ENCODE measurements at regions not wholly inside any gene's neighbourhood (a gene's known extent, or its start where the extent isn't known, plus 50 kb on each side); places are given as distances from the start of the nearest gene placed in this dataset.

DNA sequence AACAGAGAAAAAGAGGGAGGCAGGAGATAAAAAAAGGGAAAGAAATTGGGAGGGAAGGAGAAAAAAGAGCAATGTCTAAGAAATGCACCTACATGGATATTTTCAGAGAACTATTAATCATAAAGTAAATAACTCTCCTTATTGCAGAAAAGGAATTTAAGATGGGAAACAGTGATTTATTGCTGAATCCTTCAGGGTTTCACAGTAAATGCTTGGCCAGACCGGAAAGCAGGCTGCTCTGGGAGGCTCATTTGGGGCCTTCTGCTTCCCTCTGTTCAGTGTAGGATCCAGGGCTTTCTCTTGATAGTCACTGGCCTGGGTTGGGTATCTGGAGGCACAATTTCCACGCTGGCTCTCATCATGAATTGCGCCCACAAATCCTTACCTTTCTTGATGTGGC is 324.3 kb upstream of the SORL1-AS1 start:
- DNase-seq, result peak; percentile 0

DNA sequence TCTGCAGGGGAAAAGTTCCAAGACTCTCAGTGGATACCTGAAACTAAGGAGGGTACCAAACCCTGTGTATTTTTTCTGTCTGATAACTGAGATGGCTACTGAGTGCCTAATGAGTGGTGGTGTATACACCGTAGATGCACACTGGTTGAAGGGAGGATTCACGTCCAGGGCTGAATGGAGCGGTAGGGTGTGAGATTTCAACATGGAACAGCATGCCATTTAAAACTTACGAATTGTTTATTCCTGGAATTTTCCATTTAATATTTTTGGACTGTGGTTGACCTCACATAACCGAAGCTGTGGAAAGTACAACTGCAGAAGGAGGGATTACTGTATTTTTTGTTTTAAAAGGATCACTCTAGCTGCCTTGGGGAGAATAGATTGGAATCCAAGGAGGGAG is 322.5 kb upstream of the SORL1-AS1 start:
- no peak for DNase-seq

DNA sequence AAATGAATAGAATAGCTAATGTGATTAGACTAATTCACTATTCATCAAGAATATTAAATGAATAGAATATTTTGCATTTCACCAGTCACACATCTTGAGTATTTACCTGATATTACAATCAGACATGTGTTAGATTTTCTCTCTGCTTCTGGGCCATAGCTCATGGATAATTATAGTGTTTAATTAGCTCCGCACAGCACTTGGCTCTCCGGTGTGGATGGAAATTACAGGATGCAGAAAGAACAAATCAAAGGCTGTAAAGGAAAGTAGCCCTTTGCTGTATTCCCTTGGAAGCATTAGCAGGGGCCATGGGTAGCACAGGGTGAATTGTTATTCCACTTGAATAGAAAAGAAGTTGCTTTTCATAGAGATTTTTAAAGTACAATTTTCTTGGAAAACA is 320.3 kb upstream of the SORL1-AS1 start:
- no peak for DNase-seq

DNA sequence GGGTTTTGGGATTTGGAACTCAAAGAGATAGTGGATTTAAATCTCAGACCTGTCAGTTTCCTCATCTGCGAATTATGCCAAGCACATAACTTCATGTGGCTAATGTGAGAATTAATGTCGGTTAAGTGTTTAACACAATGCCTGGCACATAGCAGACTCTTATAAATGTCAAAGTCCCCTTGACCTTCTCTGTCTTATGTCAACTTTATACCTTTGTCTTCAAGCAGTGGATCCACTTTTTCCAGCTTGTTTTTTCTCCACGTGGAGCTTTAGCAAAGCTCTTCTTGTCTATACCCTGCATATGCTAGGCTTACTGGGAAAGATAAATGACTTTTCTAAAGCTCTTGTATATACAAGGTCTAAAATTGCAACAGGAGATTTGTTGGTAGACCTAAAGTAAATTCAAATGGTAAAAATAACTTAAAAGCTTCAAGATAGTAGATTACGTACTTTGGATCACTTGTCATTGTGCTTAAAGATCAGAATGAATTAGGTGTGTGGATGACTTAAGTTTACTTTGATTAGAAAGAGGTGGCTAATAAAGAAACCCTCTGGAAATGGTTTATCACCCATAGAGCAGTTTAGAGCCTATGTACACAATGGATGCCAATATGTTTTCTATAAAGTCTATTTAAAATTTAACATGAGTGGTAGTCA is 318.3 kb upstream of the SORL1-AS1 start:
- DNase-seq, result no peak

DNA sequence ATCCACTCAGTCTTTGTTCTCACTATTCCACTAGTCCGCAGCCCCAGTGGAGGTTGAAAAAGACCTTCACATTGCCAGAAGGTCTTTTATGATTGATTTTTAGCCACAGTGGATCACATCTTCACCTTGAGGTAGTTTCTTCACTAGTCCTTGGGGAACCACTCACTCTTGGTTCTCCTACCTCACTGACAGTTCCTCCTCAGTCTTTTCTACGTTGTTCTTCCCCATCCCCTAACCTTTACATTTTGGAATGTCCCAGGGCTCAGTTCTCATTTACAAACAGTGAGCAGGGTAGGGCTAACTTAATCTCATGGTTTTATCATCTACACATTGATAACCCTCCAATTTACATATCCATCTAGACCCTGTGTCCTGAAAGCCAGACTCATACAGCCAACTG is 316.4 kb upstream of the SORL1-AS1 start:
- DNase-seq, result no peak

DNA sequence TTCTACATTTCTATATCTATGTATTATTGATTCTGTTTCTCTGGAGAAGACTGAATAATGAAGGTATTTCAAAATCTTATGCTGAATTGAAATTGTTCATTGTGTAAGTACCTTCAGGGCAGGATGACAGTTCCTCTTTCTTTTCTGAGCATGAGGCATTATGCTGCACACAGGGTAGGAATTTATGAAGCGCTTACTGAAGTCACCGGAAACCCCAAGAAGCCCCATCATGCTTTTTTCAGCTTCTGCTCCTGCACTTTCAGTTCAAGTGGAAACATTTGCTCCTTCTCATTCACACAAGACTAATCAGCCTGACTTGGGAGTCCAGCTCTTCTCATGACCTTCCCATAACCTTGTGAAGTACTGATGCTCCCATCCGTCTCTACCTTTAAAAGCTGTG is 314.7 kb upstream of the SORL1-AS1 start:
- peak; percentile 0 for DNase-seq

DNA sequence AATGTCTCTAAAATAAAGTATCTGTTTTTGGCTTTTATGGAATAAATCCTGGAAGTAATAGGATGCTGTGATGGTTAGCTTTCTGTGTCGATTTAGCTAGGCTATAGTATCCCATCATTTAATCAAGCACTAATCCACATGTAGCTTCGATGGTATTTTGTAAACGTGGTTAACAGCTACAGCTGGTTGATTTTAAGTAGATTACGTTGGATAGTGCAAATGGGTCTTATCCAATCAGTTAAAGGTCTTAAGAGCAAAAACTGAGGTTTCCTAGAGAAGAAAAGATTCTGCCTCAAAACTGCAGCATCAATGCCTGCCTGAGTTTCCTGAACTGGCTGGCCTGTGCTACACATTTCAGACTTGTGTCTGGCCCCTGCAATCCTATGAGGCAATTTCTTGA is 314.2 kb upstream of the SORL1-AS1 start:
- DNase-seq, result no peak

DNA sequence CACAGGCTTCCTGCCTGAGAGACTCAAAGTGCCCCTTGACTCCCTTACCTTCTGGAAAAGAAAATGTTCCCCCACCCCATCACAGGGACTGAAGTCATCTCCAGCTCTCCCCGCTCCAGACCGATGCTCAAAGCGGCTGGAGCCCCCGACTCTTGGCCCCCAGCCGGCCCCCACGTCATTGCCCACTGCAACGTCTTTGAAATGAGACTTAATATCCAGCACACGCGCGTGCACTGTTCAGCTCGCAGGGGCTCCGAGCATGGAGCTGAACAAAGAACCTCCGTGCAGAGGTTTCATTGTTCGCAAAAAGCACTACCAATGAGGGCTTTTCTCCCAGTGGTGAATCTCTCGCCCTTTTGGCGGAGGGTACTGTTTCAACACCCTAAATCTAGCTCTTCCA is 313.4 kb upstream of the SORL1-AS1 start:
- no peak for DNase-seq

DNA sequence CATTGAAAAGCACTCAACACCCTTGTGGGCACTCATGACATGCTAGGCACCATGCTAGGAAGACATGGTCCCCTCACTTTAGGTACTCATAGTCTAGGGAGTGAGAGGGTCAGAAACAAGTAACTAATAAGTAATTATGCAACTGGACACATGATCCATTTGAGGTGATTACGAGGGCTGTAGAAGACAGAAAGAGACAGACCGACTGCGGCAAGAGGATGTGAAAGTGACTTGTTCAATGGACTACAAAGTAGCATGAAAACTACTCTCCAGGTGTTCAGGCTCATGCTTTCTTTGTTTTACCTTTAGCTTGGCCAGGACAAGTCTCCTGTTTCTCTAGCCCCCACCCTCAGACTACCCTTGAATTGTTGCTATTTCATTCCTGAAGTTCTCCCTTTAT is 310.8 kb upstream of the SORL1-AS1 start:
- no peak for DNase-seq

DNA sequence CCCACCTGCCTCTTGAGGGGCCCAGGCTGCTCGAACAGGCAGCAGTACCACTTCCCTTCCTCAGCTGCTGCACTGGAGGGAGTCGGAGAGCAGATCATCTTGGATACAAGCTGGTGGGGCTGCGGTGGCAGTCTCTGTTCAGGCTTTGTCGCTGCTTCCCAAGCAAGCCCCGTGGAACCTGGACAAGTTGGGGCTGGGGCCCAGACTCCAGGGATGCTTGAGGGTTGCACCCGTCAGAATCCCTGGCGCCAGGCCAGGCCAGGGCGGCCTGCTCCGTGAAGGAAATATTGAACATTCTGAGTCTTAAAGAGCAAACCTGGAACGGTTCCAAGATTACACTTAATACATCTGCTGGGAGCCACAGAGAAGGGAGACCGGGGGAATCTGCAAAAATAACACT is 310.1 kb upstream of the SORL1-AS1 start:
- no peak for DNase-seq

DNA sequence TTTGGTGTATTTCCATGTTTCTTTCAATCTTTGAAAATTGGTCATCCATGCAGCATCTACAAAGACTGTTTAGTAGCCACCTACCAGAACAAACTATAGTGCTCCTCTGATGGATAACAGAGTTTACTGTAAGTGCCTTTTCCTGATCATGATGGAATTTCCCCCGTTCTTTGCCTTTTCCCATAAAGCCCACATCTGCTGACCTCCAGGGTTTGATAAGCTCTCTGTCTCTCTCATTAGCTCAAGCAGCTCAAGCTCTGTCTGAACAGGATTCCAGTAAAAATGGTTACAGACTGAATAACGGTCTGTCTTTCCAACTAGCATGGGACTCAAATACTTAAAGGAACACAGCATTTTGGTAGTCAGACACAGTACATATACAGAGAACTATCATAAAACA is 308.4 kb upstream of the SORL1-AS1 start:
- no peak for DNase-seq

DNA sequence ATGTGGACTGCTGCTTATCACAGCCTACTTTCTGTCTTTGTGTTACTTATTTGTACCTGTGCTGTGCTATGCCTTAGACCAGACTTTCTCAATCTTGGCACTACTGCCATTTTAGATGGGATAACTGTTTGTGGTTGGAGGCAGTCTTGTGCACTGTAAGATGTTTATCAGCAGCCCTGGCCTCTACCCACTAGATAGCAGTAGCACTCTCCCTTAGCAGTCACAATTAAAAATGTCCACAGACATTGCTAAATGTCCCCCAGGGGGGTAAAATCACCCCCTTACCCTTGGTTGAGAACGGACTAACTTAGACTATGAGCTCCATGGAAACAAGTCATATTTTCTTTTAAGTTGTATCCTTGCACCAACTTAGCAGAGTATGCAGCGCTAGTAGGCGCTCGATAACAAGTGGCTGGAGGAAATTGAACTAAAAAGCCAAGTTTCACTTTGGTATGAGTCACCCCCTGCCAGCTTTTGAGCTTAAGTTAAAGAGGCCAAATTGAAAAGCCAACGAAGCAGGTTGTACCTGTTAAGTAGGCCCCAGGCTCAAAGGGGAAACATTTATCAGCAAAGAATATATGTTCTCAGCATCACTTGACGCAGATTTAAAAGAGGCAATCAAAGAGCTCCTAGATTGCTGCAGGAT is 304.8 kb upstream of the SORL1-AS1 start:
- DNase-seq, result no peak

DNA sequence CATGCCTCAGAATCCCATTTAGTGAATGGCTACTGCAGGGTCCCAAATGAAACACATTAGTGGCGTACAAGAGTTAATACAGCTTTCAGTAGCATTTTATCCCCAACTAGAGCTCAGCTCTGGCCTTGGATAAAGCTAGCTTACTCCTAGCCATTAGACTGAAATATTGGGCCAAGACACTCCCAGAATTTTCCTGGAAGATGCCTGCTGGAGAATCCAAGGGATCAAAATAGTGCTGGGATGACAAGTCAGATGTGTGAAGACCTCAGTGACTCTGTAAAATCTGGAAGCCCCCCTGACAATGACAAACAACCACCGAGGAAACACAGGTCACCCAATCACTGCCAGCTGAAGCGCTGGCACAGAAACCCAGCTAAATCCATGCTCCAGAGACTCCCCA is 303.1 kb upstream of the SORL1-AS1 start:
- DNase-seq, result no peak

DNA sequence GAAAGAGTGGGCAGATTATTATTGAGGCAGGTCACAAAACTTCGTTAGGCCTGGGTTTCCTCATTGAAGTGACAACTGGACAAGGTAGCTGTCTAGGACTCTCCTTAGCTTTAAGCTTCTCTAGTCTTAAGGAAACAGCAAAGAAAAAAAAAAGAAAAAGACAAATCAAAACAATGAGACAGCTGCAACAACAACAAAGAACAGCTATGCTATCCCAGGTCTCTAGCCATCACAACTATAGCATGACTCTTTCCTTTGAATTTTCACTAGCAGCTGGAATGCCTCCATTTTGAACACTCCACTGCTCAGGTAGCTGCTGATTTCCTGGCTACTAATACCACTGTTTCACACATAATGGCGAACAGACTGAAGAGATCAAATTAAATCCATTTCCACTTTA is 302.4 kb upstream of the SORL1-AS1 start:
- no peak for DNase-seq

DNA sequence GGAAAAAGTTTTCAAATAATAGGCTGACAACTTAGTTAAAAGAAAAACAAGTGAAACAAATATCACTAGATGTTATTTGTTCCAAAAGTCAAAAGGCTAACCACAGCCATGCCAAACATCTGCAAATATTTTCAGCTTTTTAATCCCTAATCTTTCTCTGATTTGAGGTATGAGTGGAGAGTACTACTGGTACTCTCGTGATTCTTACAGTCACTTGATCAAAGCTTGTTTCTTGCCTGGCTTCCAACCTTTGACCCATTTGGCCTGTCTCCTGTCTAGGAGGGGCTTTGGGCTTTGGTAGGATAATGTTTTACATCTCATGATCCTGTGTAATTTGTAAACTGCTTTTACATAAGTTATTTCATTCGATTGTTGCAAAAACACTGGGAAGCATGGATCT is 301.8 kb upstream of the SORL1-AS1 start:
- DNase-seq, result no peak

DNA sequence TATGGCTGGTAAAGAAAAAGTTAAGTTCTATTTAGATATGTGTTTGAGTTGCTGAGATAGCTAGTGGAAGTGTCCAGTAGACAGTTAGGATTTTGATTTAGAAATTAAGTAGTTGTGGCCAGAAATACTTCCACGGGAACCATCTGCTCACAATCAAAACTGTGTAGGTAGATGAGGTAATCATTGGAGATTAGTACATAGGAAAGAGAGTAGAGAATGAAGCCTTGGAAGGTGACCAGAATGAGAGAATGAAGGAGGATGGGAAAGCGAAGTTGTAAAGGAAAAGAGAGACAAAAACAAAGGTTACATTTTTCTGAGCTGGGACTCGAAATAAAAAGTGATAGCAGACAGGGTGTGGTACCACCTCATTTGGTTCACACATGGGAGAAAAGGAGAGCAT is 296.9 kb upstream of the SORL1-AS1 start:
- no peak for DNase-seq

DNA sequence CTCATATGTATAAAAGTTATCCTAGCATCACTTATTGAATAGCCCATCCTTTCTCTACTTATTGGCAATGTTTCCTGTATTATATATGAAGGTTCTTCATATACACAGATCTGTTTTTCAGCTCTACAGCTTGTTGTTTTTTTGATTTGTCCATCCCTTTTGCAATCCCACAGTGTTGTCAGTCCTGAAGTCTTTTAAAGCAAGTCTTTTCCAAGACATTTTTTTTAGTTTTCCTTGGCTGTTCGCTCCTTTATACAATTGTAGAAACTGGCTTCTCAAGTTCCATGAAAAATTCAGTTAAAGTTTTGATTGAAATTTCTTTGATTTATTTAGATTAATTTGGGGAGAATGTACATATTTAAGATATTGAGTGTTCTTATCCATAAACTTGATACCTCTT is 295.3 kb upstream of the SORL1-AS1 start:
- DNase-seq, result no peak

DNA sequence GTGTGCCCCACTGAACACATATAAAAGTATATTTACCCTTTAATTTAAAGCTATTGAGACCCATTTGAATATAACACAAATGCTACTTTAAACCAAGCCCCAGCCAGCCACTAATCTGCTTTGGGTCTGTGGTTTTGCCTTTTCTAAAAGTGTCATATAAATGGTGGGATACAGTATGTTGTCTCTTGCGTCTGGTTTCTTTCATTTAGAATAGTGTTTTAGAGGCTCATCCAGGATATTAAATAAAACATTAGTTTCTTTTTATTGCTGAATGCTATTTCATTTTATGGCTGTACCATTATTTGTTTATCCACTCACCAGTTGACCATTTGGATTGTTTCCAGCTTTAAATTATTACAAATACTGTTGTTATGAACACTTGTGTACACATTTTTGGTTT is 290.5 kb upstream of the SORL1-AS1 start:
- DNase-seq, result no peak

DNA sequence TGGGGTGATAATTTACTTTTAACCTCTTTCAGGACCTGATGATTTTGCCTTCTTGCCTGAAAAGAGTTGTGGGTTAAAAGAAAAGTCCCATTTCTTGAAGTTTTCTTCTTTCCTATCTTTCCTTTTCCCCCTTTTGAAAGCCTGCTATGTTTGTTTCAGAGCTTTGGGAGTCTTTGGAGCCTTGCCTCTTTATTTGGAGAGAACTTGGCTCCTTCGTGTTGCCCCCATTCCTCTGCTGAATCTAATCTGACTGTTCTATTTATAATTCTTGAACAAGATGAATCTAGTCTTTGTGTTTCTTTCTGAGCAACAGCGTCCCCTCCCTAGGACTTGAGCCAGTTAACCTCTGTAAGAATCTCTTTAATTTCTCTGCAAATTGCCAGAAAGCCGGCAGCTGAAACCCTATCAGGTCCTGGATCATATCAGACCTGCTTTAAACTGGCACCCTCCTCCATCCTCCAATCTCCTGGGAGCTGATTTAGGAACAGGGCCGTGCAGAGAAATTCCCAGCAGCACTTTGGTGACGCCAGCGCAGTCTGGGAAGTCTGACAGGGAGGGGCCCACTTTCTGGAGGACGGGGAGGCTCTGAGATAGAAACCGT is 289.1 kb upstream of the SORL1-AS1 start:
- no peak for DNase-seq

DNA sequence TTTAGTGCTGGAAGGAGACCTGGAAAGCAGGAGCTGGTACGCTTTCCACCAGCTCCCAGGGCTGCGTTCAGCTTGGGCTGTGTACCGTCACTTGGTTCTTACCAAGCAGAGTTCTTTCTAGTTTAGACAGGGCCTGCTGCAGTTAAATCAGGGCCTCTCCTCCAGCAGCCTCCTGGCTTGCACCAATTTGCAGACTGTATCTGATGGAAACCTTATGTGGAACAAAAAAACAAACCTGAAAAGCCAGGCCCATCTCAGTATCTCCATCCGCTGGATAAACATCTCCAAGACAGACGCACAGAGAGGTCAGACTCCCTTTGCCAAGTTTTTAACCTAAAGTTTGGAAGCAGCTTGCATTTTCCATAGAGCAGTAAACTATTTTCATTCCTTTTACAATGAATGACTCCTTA is 288.6 kb upstream of the SORL1-AS1 start:
- DNase-seq, result no peak

DNA sequence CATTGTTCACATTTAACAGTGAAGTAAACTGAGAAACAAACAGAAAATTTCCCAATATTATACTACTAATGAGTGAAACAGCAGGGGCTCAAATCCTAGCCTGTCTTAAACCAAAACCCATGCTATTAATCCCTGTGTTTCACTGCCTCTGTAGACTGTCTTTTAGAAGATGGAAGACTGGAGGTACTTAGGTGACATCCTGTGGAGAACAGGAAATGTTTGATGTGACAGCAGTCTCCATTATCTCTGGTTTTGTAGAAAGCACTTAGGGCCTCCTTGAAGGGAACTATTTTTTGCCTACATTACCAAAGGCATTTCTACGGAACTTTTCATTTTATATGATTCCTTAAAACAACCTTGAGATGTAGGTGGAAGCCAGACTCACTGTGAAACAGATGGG is 288.1 kb upstream of the SORL1-AS1 start:
- no peak for DNase-seq

DNA sequence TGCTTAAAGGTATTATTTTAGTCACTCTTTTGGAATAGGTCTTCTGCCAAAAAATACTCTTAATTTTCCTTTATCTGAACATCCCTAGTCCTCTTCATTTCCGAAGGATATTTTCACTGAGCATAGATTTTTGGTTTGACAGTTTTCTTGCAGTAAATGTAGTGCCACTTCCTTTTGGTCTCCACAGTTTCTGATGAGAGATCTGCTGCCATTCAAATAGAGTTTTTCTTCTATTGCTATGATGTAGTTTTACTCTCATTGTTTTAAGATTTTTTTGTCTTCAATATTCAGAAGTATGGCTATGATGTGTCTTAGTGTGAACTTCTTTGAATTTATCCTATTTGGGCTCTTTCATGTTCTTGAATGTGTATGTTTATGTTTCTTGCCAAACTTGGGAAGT is 281.1 kb upstream of the SORL1-AS1 start:
- no peak for DNase-seq

DNA sequence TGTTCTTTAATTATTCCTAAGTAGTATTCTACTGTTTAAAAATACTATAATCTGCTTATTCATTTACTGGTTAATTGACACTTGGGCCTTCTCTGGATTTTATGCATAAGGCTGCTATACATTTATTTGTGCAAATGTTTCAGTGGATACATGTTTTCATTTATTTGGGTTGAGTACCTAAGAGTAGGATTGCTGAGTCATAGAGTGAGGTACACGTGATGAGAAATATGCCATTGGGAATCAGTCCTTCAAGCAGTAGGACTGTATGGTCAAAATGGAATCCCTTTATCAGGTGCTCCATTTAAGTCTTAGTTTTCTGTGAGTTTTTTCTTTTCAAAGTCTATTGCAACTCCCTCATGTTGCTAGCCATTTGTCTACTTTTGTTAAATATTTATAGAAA is 275.2 kb upstream of the SORL1-AS1 start:
- DNase-seq, result no peak

DNA sequence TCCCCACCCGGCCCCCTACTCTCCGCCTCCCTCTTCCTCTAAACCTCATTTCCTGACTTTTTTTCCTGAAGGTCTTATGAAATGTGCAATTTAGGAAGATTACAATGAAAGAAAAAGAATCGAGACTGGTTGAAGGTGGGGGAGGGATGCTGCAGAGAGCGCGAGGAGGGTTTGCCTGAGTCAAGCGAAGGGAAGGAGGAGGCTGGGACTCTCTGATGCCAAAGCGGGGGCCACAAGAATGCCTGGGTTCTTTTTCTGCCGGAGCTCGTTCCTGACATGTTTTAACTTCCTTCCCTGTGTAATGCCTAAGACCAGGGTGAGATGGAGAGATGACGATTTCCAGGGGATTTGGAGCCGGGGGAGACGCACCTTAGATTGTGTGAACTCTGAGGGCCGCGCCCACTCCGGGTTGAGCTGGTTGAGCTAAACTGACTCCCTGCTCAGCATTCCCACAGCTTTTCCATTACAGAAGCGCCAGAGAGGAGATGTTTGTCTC is 270.5 kb upstream of the SORL1-AS1 start:
- no peak for DNase-seq

All from kidney glomerular epithelial cell (primary cell).